Sigmoid colon (tissue), 6 donors: ENCODE measurements at regions not wholly inside any gene's neighbourhood (a gene's known extent, or its start where the extent isn't known, plus 50 kb on each side); places are given as distances from the start of the nearest gene placed in this dataset.
"Not testable (repeated sequence)": the region's sequence is repeated elsewhere in the genome, so short reads cannot be mapped to it uniquely, and the experiment has no call there.

Experiments used
- DNase-seq: peaks from one replicate; pipeline ENCODE4 v3.0.0-alpha.2; 2019
- H3K27ac ChIP-seq, 4 donors: fragments of 200-600 bp; sonication (generic); one replicate each; pipeline ENCODE4 v1.5.1; 2016 to 2019; ENCODE audit warnings: mild to moderate bottlenecking in 1 of 4
- H3K27me3 ChIP-seq, 3 donors: fragments of 200-600 bp; sonication (generic); one replicate each; pipeline ENCODE4 v1.5.1; 2019; ENCODE audit warnings: mild to moderate bottlenecking in 1 of 3
- H3K36me3 ChIP-seq, 4 donors: fragments of 200-600 bp; sonication (generic); one replicate each; pipeline ENCODE4 v1.5.1; 2016 to 2019
- H3K4me1 ChIP-seq, 4 donors: fragments of 200-600 bp; sonication (generic); one replicate each; pipeline ENCODE4 v1.5.1; 2017 to 2019
- H3K4me3 ChIP-seq, 4 donors: fragments of 200-600 bp; sonication (generic); one replicate each; pipeline ENCODE4 v1.5.1; 2017 to 2019; ENCODE audit warnings: mild to moderate bottlenecking in 2 of 4, moderate library complexity in 1 of 4
- H3K9me3 ChIP-seq, 4 donors: fragments of 200-600 bp in 3 of 4; sonication (generic) in 3 of 4; one replicate each; pipeline versions ENCODE4 v1.5.1 to v1.6.1; 2013 to 2019
- EP300 ChIP-seq, 4 donors: sonication (generic); formaldehyde crosslinking; IDR thresholded peaks; one replicate each; pipeline ENCODE4 v1.6.1; 2017; ENCODE audit warnings: antibody characterized with exemption in 4 of 4
- POLR2A ChIP-seq, 2 donors: fragments of 450-650 bp; IDR thresholded peaks; one replicate each; pipeline ENCODE4 v1.6.1; 2016; ENCODE audit warnings: antibody characterized with exemption in 2 of 2, mild to moderate bottlenecking in 2 of 2, moderate library complexity in 2 of 2
- POLR2AphosphoS5 ChIP-seq, 4 donors: sonication (generic); formaldehyde crosslinking; IDR thresholded peaks; one replicate each; pipeline ENCODE4 v1.6.1; 2017; ENCODE audit warnings: antibody characterized with exemption in 4 of 4
- WGBS, 2 donors: extraction: QIAGEN DNeasy Blood & Tissue Kit; methylation state at CpG; one replicate each; pipeline ENCODE4 v1.1.7; 2013; 5-methylcytosine and 5-hydroxymethylcytosine counted together
- intact Hi-C: fragments of 100-400 bp; cut with DNase I; formaldehyde crosslinking; loops from one replicate; pipeline ENCODE4 v1.15.1; 2023
- TF ChIP-seq, protein P1 (sequence below), 4 experiments: fragments of 450-650 bp in 3 of 4; fragments of 200-600 bp in 1 of 4; IDR thresholded peaks; one replicate each; pipeline ENCODE4 v1.5.1; 2016 to 2019; ENCODE audit warnings: antibody characterized with exemption in 4 of 4, mild to moderate bottlenecking in 3 of 4, moderate library complexity in 2 of 4
- donor health status: healthy with polysubstance abuse.
- donor health status: healthy.

GRCh38 chr1:56095696-56096665 lies 483.4 kb downstream of the PLPP3 start:
- DNase-seq, result peak; percentile 78
- Histone ChIP-seq H3K4me3 (no peak overlapping the region), H3K4me1 (no peaks in the 10 kb centered on the region), H3K27ac (no peak overlapping the region), H3K36me3 (no peaks in the 10 kb centered on the region), H3K27me3 (no peaks in the 10 kb centered on the region), H3K9me3 (no peaks in the 10 kb centered on the region)
- peak in 1 of 4 donors; percentile 37 for TF ChIP-seq POLR2AphosphoS5 (IDR thresholded peaks at IDR 0.05)
- TF ChIP-seq, protein P1, sequence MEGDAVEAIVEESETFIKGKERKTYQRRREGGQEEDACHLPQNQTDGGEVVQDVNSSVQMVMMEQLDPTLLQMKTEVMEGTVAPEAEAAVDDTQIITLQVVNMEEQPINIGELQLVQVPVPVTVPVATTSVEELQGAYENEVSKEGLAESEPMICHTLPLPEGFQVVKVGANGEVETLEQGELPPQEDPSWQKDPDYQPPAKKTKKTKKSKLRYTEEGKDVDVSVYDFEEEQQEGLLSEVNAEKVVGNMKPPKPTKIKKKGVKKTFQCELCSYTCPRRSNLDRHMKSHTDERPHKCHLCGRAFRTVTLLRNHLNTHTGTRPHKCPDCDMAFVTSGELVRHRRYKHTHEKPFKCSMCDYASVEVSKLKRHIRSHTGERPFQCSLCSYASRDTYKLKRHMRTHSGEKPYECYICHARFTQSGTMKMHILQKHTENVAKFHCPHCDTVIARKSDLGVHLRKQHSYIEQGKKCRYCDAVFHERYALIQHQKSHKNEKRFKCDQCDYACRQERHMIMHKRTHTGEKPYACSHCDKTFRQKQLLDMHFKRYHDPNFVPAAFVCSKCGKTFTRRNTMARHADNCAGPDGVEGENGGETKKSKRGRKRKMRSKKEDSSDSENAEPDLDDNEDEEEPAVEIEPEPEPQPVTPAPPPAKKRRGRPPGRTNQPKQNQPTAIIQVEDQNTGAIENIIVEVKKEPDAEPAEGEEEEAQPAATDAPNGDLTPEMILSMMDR (IDR thresholded peaks at IDR 0.05), result no peak
- 75 to 78% methylated on average over 5 of the region's 5 CpGs for WGBS, 2 donors
- intact Hi-C loops, result no loop called here

GRCh38 chr1:56094168-56094567 lies 485.2 kb downstream of the PLPP3 start:
- WGBS, 2 donors, result 72 to 80% methylated on average over 3 of the region's 3 CpGs
- Histone ChIP-seq H3K36me3 (no peaks in the 10 kb centered on the region), H3K4me1 (no peaks in the 10 kb centered on the region), H3K4me3 (no peak overlapping the region), H3K27me3 (no peaks in the 10 kb centered on the region), H3K9me3 (no peaks in the 10 kb centered on the region), H3K27ac (no peak overlapping the region)
- DNase-seq, result no peak
- intact Hi-C loops, result no loop called here
- TF ChIP-seq POLR2AphosphoS5 (IDR thresholded peaks at IDR 0.05), result peak in 1 of 4 donors; percentile 58
- TF ChIP-seq, protein P1 (IDR thresholded peaks at IDR 0.05), result no peak

GRCh38 chr1:56092684-56093570 lies 486.4 kb downstream of the PLPP3 start:
- DNase-seq, result no peak
- H3K27ac ChIP-seq, result no peak overlapping the region
- H3K9me3 ChIP-seq, result no peaks in the 10 kb centered on the region
- no peak for TF ChIP-seq POLR2A (IDR thresholded peaks at IDR 0.05)
- TF ChIP-seq EP300 (IDR thresholded peaks at IDR 0.05), result no peak
- TF ChIP-seq, protein P1 (IDR thresholded peaks at IDR 0.05), result no peak
- TF ChIP-seq POLR2AphosphoS5 (IDR thresholded peaks at IDR 0.05), result no peak
- no peak overlapping the region for H3K4me3 ChIP-seq
- intact Hi-C loops, result no loop called here
- no peaks in the 10 kb centered on the region for H3K36me3 ChIP-seq
- no peaks in the 10 kb centered on the region for H3K27me3 ChIP-seq
- WGBS, 2 donors, result 68 to 90% methylated on average over 2 of the region's 2 CpGs
- no peaks in the 10 kb centered on the region for H3K4me1 ChIP-seq

DNA sequence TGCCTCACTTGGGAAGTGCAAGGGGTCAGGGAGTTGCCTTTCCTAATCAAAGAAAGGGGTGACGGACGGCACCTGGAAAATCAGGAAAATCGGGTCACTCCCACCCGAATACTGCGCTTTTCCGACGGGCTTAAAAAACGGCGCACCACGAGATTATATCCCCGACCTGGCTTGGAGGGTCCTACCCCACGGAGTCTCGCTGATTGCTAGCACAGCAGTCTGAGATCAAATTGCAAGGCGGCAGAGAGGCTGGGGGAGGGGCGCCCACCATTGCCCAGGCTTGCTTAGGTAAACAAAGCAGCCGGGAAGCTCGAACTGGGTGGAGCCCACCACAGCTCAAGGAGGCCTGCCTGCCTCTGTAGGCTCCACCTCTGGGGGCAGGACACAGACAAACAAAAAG lies 489.5 kb downstream of the PLPP3 start:
- H3K27me3 ChIP-seq, H3K4me1 ChIP-seq, H3K27ac ChIP-seq, H3K36me3 ChIP-seq, H3K9me3 ChIP-seq, H3K4me3 ChIP-seq, intact Hi-C loops, DNase-seq: not testable (repeated sequence)
- WGBS, 2 donors, result 76 to 84% methylated on average over 17 of the region's 17 CpGs

DNA sequence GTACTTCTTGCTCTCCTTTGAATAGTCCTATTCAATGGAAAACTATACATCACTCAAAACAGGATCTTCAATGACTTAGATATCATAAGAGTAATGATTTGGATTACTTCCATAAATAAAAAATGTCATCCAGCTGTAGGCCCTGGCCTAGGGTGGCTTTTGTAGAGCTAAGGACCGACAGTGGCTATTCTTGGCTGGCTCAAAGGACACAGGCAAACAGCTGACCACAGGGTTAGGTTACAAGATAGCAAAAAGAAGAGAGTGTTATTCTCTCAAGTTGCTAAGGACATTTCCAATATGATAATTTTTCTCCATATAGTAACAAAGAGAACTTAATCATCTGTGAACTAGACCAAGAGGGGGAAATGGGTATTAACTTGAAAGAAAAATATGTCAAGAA lies 495.1 kb downstream of the PLPP3 start:
- no peak for TF ChIP-seq POLR2AphosphoS5 (IDR thresholded peaks at IDR 0.05)
- TF ChIP-seq POLR2A (IDR thresholded peaks at IDR 0.05), result no peak
- no peaks in the 10 kb centered on the region for H3K27me3 ChIP-seq
- 79 to 89% methylated on average over 1 of the region's 1 CpG for WGBS, 2 donors
- H3K4me1 ChIP-seq, result no peaks in the 10 kb centered on the region
- H3K4me3 ChIP-seq, result no peak overlapping the region
- intact Hi-C loops, result no loop called here
- DNase-seq, result no peak
- no peak overlapping the region for H3K27ac ChIP-seq
- H3K36me3 ChIP-seq, result no peaks in the 10 kb centered on the region
- H3K9me3 ChIP-seq, result no peaks in the 10 kb centered on the region
